Endothelial cell of umbilical vein (primary cell): ENCODE measurements at regions not wholly inside any gene's neighbourhood (a gene's known extent, or its start where the extent isn't known, plus 50 kb on each side); places are given as distances from the start of the nearest gene placed in this dataset.

ENCODE experiments used
- EZH2 ChIP-seq: IDR thresholded peaks from 2 replicates; pipeline ENCODE4 v1.6.1; 2012; ENCODE audit warnings: borderline replicate concordance, low read depth, mild to moderate bottlenecking, moderate library complexity, low read length, inconsistent platforms; ENCODE audit not compliant: severe bottlenecking
- TF ChIP-seq, protein P1 (sequence below), 2 donors: IDR thresholded peaks; 1 replicate in 1 of 2; 2 replicates in 1 of 2; pipeline ENCODE4 v1.5.1; 2011; ENCODE audit warnings: low read length in 2 of 2, mild to moderate bottlenecking in 2 of 2, moderate library complexity in 2 of 2, control low read depth in 1 of 2, inconsistent platforms in 1 of 2, low read depth in 1 of 2; ENCODE audit not compliant: insufficient read depth in 1 of 2; ENCODE audit errors: extremely low read depth in 1 of 2

DNA sequence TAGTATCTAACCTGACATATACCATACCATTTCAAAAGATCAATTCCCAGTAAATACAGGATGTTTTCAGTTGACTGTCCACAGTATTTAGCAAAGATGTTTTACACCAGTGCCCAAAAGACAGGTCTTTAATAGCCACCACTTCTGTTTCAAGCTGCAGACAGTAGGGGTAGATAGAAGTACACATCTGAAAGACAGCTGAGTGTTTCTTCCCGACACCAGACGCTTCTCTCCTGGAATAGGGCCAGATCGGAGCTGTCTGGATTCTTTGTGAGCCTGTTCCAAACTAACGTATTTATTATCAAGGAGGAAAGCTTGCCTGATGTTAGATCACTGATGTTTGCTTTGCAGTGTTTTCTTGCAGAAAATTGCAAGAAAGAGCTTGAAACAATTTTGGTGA lies 136.1 kb upstream of the RBMS3 start:
- no peak for TF ChIP-seq EZH2
- TF ChIP-seq, protein P1, sequence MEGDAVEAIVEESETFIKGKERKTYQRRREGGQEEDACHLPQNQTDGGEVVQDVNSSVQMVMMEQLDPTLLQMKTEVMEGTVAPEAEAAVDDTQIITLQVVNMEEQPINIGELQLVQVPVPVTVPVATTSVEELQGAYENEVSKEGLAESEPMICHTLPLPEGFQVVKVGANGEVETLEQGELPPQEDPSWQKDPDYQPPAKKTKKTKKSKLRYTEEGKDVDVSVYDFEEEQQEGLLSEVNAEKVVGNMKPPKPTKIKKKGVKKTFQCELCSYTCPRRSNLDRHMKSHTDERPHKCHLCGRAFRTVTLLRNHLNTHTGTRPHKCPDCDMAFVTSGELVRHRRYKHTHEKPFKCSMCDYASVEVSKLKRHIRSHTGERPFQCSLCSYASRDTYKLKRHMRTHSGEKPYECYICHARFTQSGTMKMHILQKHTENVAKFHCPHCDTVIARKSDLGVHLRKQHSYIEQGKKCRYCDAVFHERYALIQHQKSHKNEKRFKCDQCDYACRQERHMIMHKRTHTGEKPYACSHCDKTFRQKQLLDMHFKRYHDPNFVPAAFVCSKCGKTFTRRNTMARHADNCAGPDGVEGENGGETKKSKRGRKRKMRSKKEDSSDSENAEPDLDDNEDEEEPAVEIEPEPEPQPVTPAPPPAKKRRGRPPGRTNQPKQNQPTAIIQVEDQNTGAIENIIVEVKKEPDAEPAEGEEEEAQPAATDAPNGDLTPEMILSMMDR (IDR thresholded peaks at IDR 0.05; ENCODE audit: extremely low read depth in 1 of 2, insufficient read depth in 1 of 2, low read depth in 1 of 2, low read length in 2 of 2) = no peak
